ENCODE measurements at regions not wholly inside any gene's neighbourhood (a gene's known extent, or its start where the extent isn't known, plus 50 kb on each side); places are given as distances from the start of the nearest gene placed in this dataset.

GRCh38 chr12:75900781-75901254, 130.8 kb downstream of the PHLDA1 start:
- no peak for DNase-seq (ENCODE audit: low read depth in 2 of 2)

- no peak for DNase-seq (ENCODE audit: low read depth in 2 of 2)
Measured at GRCh38 chr12:75900226-75900625, 131.3 kb downstream of the PHLDA1 start.

GRCh38 chr12:75894965-75895754, 136.4 kb downstream of the PHLDA1 start:
- DNase-seq (ENCODE audit: low read depth in 2 of 2): no peak

- no peak for DNase-seq (ENCODE audit: low read depth in 2 of 2)
Measured at GRCh38 chr12:75893765-75894164, 137.8 kb downstream of the PHLDA1 start.

- DNase-seq (ENCODE audit: low read depth in 2 of 2): no peak
Measured at GRCh38 chr12:75892731-75893408, 138.7 kb downstream of the PHLDA1 start.

GRCh38 chr12:75891072-75891471, 140.5 kb downstream of the PHLDA1 start:
- no peak for DNase-seq (ENCODE audit: low read depth in 2 of 2)

- no peak for DNase-seq (ENCODE audit: low read depth in 2 of 2)
Measured at GRCh38 chr12:75890660-75891059, 140.9 kb downstream of the PHLDA1 start.

- DNase-seq (ENCODE audit: low read depth in 2 of 2): no peak
Measured at GRCh38 chr12:75890141-75890540, 141.4 kb downstream of the PHLDA1 start.

GRCh38 chr12:75888874-75889613, 142.5 kb downstream of the PHLDA1 start:
- no peak for DNase-seq (ENCODE audit: low read depth in 2 of 2)

- DNase-seq (ENCODE audit: low read depth in 2 of 2): no peak
Measured at GRCh38 chr12:75888399-75888798, 143.2 kb downstream of the PHLDA1 start.

GRCh38 chr12:75887979-75888378, 143.6 kb downstream of the PHLDA1 start:
- DNase-seq (ENCODE audit: low read depth in 2 of 2): no peak

- DNase-seq (ENCODE audit: low read depth in 2 of 2): no peak
Measured at GRCh38 chr12:75884465-75884985, 147.1 kb downstream of the PHLDA1 start.

GRCh38 chr12:75883241-75883640, 148.3 kb downstream of the PHLDA1 start:
- no peak for DNase-seq (ENCODE audit: low read depth in 2 of 2)

GRCh38 chr12:75882421-75882820, 149.2 kb downstream of the PHLDA1 start:
- DNase-seq (ENCODE audit: low read depth in 2 of 2): no peak

- no peak for DNase-seq (ENCODE audit: low read depth in 2 of 2)
Measured at GRCh38 chr12:75881920-75882319, 149.7 kb downstream of the PHLDA1 start.

GRCh38 chr12:75877763-75878621, 153.6 kb downstream of the PHLDA1 start:
- DNase-seq (ENCODE audit: low read depth in 2 of 2): no peak

- DNase-seq (ENCODE audit: low read depth in 2 of 2): no peak
Measured at GRCh38 chr12:75876832-75877762, 154.5 kb downstream of the PHLDA1 start.

- DNase-seq (ENCODE audit: low read depth in 2 of 2): no peak
Measured at GRCh38 chr12:75874441-75874840, 157.1 kb downstream of the PHLDA1 start.

GRCh38 chr12:75872762-75873161, 158.8 kb downstream of the PHLDA1 start:
- DNase-seq (ENCODE audit: low read depth in 2 of 2): no peak

- no peak for DNase-seq (ENCODE audit: low read depth in 2 of 2)
Measured at GRCh38 chr12:75870878-75871277, 160.7 kb downstream of the PHLDA1 start.
